ENCODE measurements at regions not wholly inside any gene's neighbourhood (a gene's known extent, or its start where the extent isn't known, plus 50 kb on each side); places are given as distances from the start of the nearest gene placed in this dataset.

DNA sequence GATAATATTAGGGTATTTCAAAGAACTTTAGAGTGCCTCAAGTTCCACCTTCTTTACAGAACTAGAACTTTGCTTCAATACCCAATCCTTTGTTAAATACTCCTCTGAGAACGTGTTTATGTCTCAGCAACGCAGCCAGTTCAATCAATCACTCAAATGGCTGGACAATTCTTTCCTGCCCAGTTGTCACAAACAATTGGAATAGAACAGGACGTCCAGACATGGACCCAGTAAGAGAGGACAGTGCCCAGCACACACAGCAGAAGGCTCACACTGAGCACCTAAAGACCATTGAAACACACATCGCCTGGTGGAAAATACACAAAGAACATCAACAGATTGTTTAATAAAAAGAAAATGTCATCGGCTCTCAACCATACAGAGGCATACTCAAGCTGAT lies 140.6 kb downstream of the TTLL2 start (continued):
- TF ChIP-seq, protein P1, sequence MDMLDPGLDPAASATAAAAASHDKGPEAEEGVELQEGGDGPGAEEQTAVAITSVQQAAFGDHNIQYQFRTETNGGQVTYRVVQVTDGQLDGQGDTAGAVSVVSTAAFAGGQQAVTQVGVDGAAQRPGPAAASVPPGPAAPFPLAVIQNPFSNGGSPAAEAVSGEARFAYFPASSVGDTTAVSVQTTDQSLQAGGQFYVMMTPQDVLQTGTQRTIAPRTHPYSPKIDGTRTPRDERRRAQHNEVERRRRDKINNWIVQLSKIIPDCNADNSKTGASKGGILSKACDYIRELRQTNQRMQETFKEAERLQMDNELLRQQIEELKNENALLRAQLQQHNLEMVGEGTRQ (IDR thresholded peaks at IDR 0.05; ENCODE audit: borderline replicate concordance, low read depth, low read length) = no peak
- no peak for TF ChIP-seq FOXM1 (IDR thresholded peaks at IDR 0.05; ENCODE audit: low read depth)

DNA sequence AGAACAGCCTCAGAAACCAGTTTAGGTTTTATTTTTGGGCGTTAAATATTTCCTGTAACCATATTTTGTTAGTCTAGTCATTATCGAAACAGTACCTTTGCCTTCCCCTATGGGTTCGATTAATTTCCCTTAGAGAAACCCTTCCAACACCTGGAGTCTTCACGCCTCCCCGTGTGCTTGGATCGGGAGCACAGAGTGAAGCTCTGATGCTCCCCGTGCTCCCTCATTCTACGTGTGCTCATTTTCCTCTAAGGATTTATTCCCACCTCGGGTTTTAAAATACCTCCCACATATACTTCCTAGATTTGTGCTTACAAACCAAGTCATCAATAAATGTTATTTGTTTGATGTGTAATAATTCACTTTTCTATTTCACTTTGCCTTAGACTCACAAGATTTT lies 142.4 kb downstream of the TTLL2 start:
- no peaks in the 10 kb centered on the region for H3K9me3 ChIP-seq

DNA sequence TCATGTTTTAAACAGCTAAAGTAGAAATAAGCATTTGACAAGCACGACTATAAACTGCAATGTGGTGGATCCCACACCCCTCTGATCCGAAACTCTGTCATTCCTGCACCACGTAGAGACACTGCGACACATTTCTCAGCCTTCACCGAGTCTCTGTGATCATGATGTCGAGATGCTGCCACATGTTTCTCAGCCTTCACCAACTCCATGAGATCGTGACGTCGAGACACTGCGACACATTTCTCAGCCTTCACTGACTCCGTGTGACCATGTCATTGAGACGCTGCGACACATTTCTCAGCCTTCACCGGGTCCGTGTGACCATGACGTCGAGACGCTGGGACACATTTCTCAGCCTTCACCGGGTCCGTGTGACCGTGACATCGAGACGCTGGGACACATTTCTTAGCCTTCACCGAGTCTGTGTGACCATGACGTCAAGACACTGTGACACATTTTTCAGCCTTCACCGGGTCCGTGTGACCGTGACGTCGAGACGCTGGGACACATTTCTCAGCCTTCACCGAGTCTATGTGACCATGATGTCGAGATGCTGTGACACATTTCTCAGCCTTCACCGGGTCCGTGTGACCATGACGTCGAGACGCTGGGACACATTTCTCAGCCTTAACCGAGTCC lies 143.0 kb downstream of the TTLL2 start:
- Histone ChIP-seq H3K4me3 (ENCODE audit: low read depth in 2 of 2, low read length in 1 of 2) (no peak overlapping the region), H3K9me2 (no peaks in the 10 kb centered on the region), H2AFZ (ENCODE audit: low read depth) (no peak overlapping the region), H3K79me2 (ENCODE audit: insufficient read depth) (no peaks in the 10 kb centered on the region), H4K20me1 (ENCODE audit: insufficient read depth) (no peaks in the 10 kb centered on the region), H3K27me3 (ENCODE audit: insufficient read depth) (no peaks in the 10 kb centered on the region), H3K4me1 (ENCODE audit: control insufficient read depth in 1 of 2, insufficient read depth in 2 of 2, low read depth in 1 of 2, low read length in 1 of 2) (no peaks in the 10 kb centered on the region; a peak in 1 of 4 replicates), H3K27ac (ENCODE audit: low read depth in 2 of 2, low read length in 1 of 2) (no peak overlapping the region), H3K36me3 (replicated peaks in 1 of 2; ENCODE audit: control insufficient read depth in 1 of 2, insufficient read depth in 2 of 2, low read length in 1 of 2) (no peaks in the 10 kb centered on the region), H3F3A (replicated peaks; ENCODE audit: insufficient read depth) (no peaks in the 10 kb centered on the region), H3K9ac (no peak overlapping the region), H3K4me2 (no peak overlapping the region), H3K9me3 (no peaks in the 10 kb centered on the region)
- WGBS (ENCODE audit: low lambda C conversion rate) = 66% methylated on average over 39 of the region's 39 CpGs
- no peak for DNase-seq
- ChIA-PET CTCF (no interaction called here), POLR2A (no interaction called here)
- TF ChIP-seq ELF1 (IDR thresholded peaks at IDR 0.05) (no peak), RAD21 (IDR thresholded peaks at IDR 0.05; ENCODE audit: low read length) (no peak), GATA2 (CRISPR knock-in tag; IDR thresholded peaks at IDR 0.05) (no peak), RCOR1 (IDR thresholded peaks at IDR 0.05; ENCODE audit: low read length) (no peak), GABPA (IDR thresholded peaks at IDR 0.05; ENCODE audit: low read depth) (no peak), NRF1 (IDR thresholded peaks at IDR 0.05; ENCODE audit: low read depth, low read length) (no peak), TAF1 (IDR thresholded peaks at IDR 0.05; ENCODE audit: borderline replicate concordance, low read depth, low read length) (no peak), FOSL2 (IDR thresholded peaks at IDR 0.05; ENCODE audit: borderline replicate concordance, low read depth) (no peak), RXRA (IDR thresholded peaks at IDR 0.05; ENCODE audit: borderline replicate concordance, low read depth) (no peak)
- TF ChIP-seq, protein P2, sequence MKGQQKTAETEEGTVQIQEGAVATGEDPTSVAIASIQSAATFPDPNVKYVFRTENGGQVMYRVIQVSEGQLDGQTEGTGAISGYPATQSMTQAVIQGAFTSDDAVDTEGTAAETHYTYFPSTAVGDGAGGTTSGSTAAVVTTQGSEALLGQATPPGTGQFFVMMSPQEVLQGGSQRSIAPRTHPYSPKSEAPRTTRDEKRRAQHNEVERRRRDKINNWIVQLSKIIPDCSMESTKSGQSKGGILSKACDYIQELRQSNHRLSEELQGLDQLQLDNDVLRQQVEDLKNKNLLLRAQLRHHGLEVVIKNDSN (IDR thresholded peaks at IDR 0.05; ENCODE audit: borderline replicate concordance, low read depth) = no peak
- TF ChIP-seq, protein P1 (IDR thresholded peaks at IDR 0.05; ENCODE audit: borderline replicate concordance, low read depth, low read length) = no peak
- TF ChIP-seq, protein P3, sequence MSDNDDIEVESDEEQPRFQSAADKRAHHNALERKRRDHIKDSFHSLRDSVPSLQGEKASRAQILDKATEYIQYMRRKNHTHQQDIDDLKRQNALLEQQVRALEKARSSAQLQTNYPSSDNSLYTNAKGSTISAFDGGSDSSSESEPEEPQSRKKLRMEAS (IDR thresholded peaks at IDR 0.05; ENCODE audit: low read depth) = no peak
- TF ChIP-seq, protein P4, sequence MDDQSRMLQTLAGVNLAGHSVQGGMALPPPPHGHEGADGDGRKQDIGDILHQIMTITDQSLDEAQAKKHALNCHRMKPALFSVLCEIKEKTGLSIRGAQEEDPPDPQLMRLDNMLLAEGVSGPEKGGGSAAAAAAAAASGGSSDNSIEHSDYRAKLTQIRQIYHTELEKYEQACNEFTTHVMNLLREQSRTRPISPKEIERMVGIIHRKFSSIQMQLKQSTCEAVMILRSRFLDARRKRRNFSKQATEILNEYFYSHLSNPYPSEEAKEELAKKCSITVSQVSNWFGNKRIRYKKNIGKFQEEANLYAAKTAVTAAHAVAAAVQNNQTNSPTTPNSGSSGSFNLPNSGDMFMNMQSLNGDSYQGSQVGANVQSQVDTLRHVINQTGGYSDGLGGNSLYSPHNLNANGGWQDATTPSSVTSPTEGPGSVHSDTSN (IDR thresholded peaks at IDR 0.05) = no peak

More for the DNA sequence above, 142.4 kb downstream of the TTLL2 start:
- Histone ChIP-seq H3K4me3 (ENCODE audit: low read depth in 2 of 2, low read length in 1 of 2) (no peak overlapping the region), H2AFZ (ENCODE audit: low read depth) (no peak overlapping the region), H3K27me3 (ENCODE audit: insufficient read depth) (no peaks in the 10 kb centered on the region), H4K20me1 (ENCODE audit: insufficient read depth) (no peaks in the 10 kb centered on the region), H3K4me1 (ENCODE audit: control insufficient read depth in 1 of 2, insufficient read depth in 2 of 2, low read depth in 1 of 2, low read length in 1 of 2) (no peaks in the 10 kb centered on the region; a peak in 1 of 4 replicates), H3F3A (replicated peaks; ENCODE audit: insufficient read depth) (no peaks in the 10 kb centered on the region), H3K36me3 (replicated peaks in 1 of 2; ENCODE audit: control insufficient read depth in 1 of 2, insufficient read depth in 2 of 2, low read length in 1 of 2) (no peaks in the 10 kb centered on the region), H3K9me2 (no peaks in the 10 kb centered on the region), H3K4me2 (no peak overlapping the region), H3K79me2 (ENCODE audit: insufficient read depth) (no peaks in the 10 kb centered on the region), H3K27ac (ENCODE audit: low read depth in 2 of 2, low read length in 1 of 2) (no peak overlapping the region), H3K9ac (no peak overlapping the region)
- WGBS (ENCODE audit: low lambda C conversion rate) = 51% methylated on average over 9 of the region's 9 CpGs
- no peak for DNase-seq
- CTCF ChIA-PET = no interaction called here
- no peak for TF ChIP-seq CHD2 (IDR thresholded peaks at IDR 0.05; ENCODE audit: low read length, partially characterized antibody)
- TF ChIP-seq NRF1 (IDR thresholded peaks at IDR 0.05; ENCODE audit: low read depth, low read length) = no peak
- TF ChIP-seq TAF1 (IDR thresholded peaks at IDR 0.05; ENCODE audit: borderline replicate concordance, low read depth, low read length) = no peak
- TF ChIP-seq ELF1 (IDR thresholded peaks at IDR 0.05) = no peak
- POLR2A ChIA-PET = no interaction called here

Measured in SK-N-SH (cell line).